ENCODE measurements at regions not wholly inside any gene's neighbourhood (a gene's known extent, or its start where the extent isn't known, plus 50 kb on each side); places are given as distances from the start of the nearest gene placed in this dataset.
A peak's percentile ranks its signal among the peaks of the same experiment; 100 is the strongest.

GRCh38 chr2:165013944-165014619, 58.8 kb upstream of the SLC38A11 start:
- Histone ChIP-seq H3K27me3 (ENCODE audit: low read depth, low read length) (no peaks in the 10 kb centered on the region), H3K9ac (ENCODE audit: low read length) (no peak overlapping the region)

GRCh38 chr2:165011199-165011598, 55.9 kb upstream of the SLC38A11 start:
- H3K9me3 ChIP-seq (ENCODE audit: insufficient read depth, low read length), result no peaks in the 10 kb centered on the region
- H4K20me1 ChIP-seq (ENCODE audit: insufficient read depth, low read length), result peaks cover 89% of the 10 kb centered on the region
- no peak overlapping the region for H2AFZ ChIP-seq (ENCODE audit: low read depth, low read length)
- no peak overlapping the region for H3K9ac ChIP-seq (ENCODE audit: low read length)
- H3K4me1 ChIP-seq (ENCODE audit: low read length), result peaks cover 73% of the 10 kb centered on the region
- peaks cover 7% of the 10 kb centered on the region for H3K36me3 ChIP-seq (replicated peaks; ENCODE audit: low read depth, low read length)
- H3K27ac ChIP-seq (ENCODE audit: low read length), result no peak overlapping the region
- H3K4me3 ChIP-seq (ENCODE audit: low read length), result no peak overlapping the region
- H3K4me2 ChIP-seq (ENCODE audit: low read length), result no peak overlapping the region
- no peaks in the 10 kb centered on the region for H3K27me3 ChIP-seq (ENCODE audit: low read depth, low read length)
- TF ChIP-seq CTCF (IDR thresholded peaks at IDR 0.05; ENCODE audit: low read depth, low read length), result no peak
- no peak for TF ChIP-seq EZH2phosphoT487 (IDR thresholded peaks at IDR 0.05; ENCODE audit: low read depth)
- H3K79me2 ChIP-seq (ENCODE audit: low read length), result peaks cover 85% of the 10 kb centered on the region

More at GRCh38 chr2:165013944-165014619, 58.8 kb upstream of the SLC38A11 start:
- Histone ChIP-seq H4K20me1 (ENCODE audit: insufficient read depth, low read length) (peaks cover 81% of the 10 kb centered on the region), H3K4me2 (ENCODE audit: low read length) (peak overlapping the region; percentile 21), H3K79me2 (ENCODE audit: low read length) (peaks cover 74% of the 10 kb centered on the region), H2AFZ (ENCODE audit: low read depth, low read length) (no peak overlapping the region), H3K36me3 (replicated peaks; ENCODE audit: low read depth, low read length) (no peaks in the 10 kb centered on the region), H3K27ac (ENCODE audit: low read length) (peak overlapping the region; percentile 37), H3K4me1 (ENCODE audit: low read length) (peaks cover 58% of the 10 kb centered on the region), H3K9me3 (ENCODE audit: insufficient read depth, low read length) (no peaks in the 10 kb centered on the region), H3K4me3 (ENCODE audit: low read length) (no peak overlapping the region)
- no peak for TF ChIP-seq EZH2phosphoT487 (IDR thresholded peaks at IDR 0.05; ENCODE audit: low read depth)
- TF ChIP-seq CTCF (IDR thresholded peaks at IDR 0.05; ENCODE audit: low read depth, low read length), result no peak

GRCh38 chr2:165010556-165010955, 55.2 kb upstream of the SLC38A11 start:
- Histone ChIP-seq H3K9me3 (ENCODE audit: insufficient read depth, low read length) (no peaks in the 10 kb centered on the region), H3K27ac (ENCODE audit: low read length) (no peak overlapping the region), H2AFZ (ENCODE audit: low read depth, low read length) (no peak overlapping the region), H3K79me2 (ENCODE audit: low read length) (peaks cover 85% of the 10 kb centered on the region), H3K4me3 (ENCODE audit: low read length) (no peak overlapping the region), H3K4me1 (ENCODE audit: low read length) (peaks cover 69% of the 10 kb centered on the region), H4K20me1 (ENCODE audit: insufficient read depth, low read length) (peaks cover 86% of the 10 kb centered on the region), H3K9ac (ENCODE audit: low read length) (no peak overlapping the region), H3K27me3 (ENCODE audit: low read depth, low read length) (no peaks in the 10 kb centered on the region), H3K36me3 (replicated peaks; ENCODE audit: low read depth, low read length) (peaks cover 7% of the 10 kb centered on the region), H3K4me2 (ENCODE audit: low read length) (no peak overlapping the region)
- TF ChIP-seq EZH2phosphoT487 (IDR thresholded peaks at IDR 0.05; ENCODE audit: low read depth) (no peak), CTCF (IDR thresholded peaks at IDR 0.05; ENCODE audit: low read depth, low read length) (no peak)

- Histone ChIP-seq H3K27ac (ENCODE audit: low read length) (no peak overlapping the region), H3K27me3 (ENCODE audit: low read depth, low read length) (no peaks in the 10 kb centered on the region), H3K9me3 (ENCODE audit: insufficient read depth, low read length) (no peaks in the 10 kb centered on the region), H3K4me1 (ENCODE audit: low read length) (peaks cover 59% of the 10 kb centered on the region), H4K20me1 (ENCODE audit: insufficient read depth, low read length) (peaks cover 79% of the 10 kb centered on the region), H3K4me2 (ENCODE audit: low read length) (peak overlapping the region; percentile 26), H2AFZ (ENCODE audit: low read depth, low read length) (no peak overlapping the region), H3K36me3 (replicated peaks; ENCODE audit: low read depth, low read length) (peaks cover 7% of the 10 kb centered on the region), H3K79me2 (ENCODE audit: low read length) (peaks cover 83% of the 10 kb centered on the region), H3K9ac (ENCODE audit: low read length) (no peak overlapping the region), H3K4me3 (ENCODE audit: low read length) (no peak overlapping the region)
- TF ChIP-seq CTCF (IDR thresholded peaks at IDR 0.05; ENCODE audit: low read depth, low read length) (no peak), EZH2phosphoT487 (IDR thresholded peaks at IDR 0.05; ENCODE audit: low read depth) (no peak)
Observed at GRCh38 chr2:165009466-165009865, 54.1 kb upstream of the SLC38A11 start.
